H1 (cell line): ENCODE measurements at regions not wholly inside any gene's neighbourhood (a gene's known extent, or its start where the extent isn't known, plus 50 kb on each side); places are given as distances from the start of the nearest gene placed in this dataset.

ENCODE experiments used
- CTCF ChIA-PET: fragments of 300-600 bp; sonication (Branson Sonifier 250); formaldehyde crosslinking; loops from one replicate; lab custom pipeline; 2021; ENCODE audit not compliant: partially characterized antibody; lab: Charles Lee
- POLR2A ChIA-PET: fragments of 300-600 bp; sonication (Branson Sonifier 250); formaldehyde crosslinking; loops from one replicate; lab custom pipeline; 2021; ENCODE audit warnings: inconsistent platforms; ENCODE audit not compliant: partially characterized antibody; lab: Charles Lee
- DNase-seq, 2 experiments: peaks; one replicate each; pipeline versions ENCODE4 v3.0.0 to v3.0.0-alpha.2; 2010 to 2022; ENCODE audit warnings: low spot score in 2 of 2, low read depth in 1 of 2, mixed read lengths in 1 of 2
- FAIRE-seq: peaks from 2 replicates; lab custom pipeline; 2011; peaks lifted over from hg19 to GRCh38; lab: Jason Lieb, UNC
- H2AFZ ChIP-seq: 2 replicates; pipeline ENCODE4 v1.8.1; 2012; ENCODE audit warnings: low read length, inconsistent platforms
- H2AK5ac ChIP-seq: 2 replicates; pipeline ENCODE4 v1.6.1; 2013; ENCODE audit warnings: low read depth, low read length
- H2BK120ac ChIP-seq: replicated peaks from 2 replicates; pipeline ENCODE3; 2013; ENCODE audit warnings: low read depth, low read length, inconsistent platforms
- H2BK12ac ChIP-seq: 2 replicates; pipeline ENCODE4 v1.6.1; 2013; ENCODE audit warnings: low read depth, low read length
- H2BK15ac ChIP-seq: 2 replicates; pipeline ENCODE4 v1.6.1; 2013; ENCODE audit warnings: low read length
- H2BK20ac ChIP-seq: 2 replicates; pipeline ENCODE4 v1.6.1; 2013; ENCODE audit warnings: low read length
- H2BK5ac ChIP-seq: 2 replicates; pipeline ENCODE4 v1.6.1; 2013; ENCODE audit warnings: low read depth, low read length
- H3K14ac ChIP-seq: 2 replicates; pipeline ENCODE4 v1.6.1; 2013; ENCODE audit warnings: inconsistent platforms; ENCODE audit not compliant: insufficient read length
- H3K18ac ChIP-seq: 2 replicates; pipeline ENCODE4 v1.6.1; 2013; ENCODE audit warnings: low read length; ENCODE audit errors: extremely low read depth
- H3K23ac ChIP-seq: 2 replicates; pipeline ENCODE4 v1.6.1; 2013; ENCODE audit warnings: inconsistent platforms; ENCODE audit not compliant: insufficient read length
- H3K23me2 ChIP-seq: 2 replicates; pipeline ENCODE4 v1.6.1; 2013; ENCODE audit warnings: low read depth, low read length
- H3K27ac ChIP-seq: 2 replicates; pipeline ENCODE4 v1.6.1; 2011; ENCODE audit warnings: low read depth, low read length, inconsistent platforms
- H3K27me3 ChIP-seq, 4 experiments: replicated peaks in 1 of 4; 1 replicate in 1 of 4; 2 replicates in 3 of 4; pipeline versions ENCODE4 v1.6.1 to v1.8.1; 2011 to 2013; ENCODE audit warnings: low read length in 3 of 4, mild to moderate bottlenecking in 3 of 4, inconsistent platforms in 2 of 4, mixed read lengths in 2 of 4, moderate library complexity in 1 of 4; ENCODE audit not compliant: control insufficient read depth in 3 of 4, insufficient read depth in 3 of 4; ENCODE audit errors: extremely low read depth in 1 of 4
- H3K36me3 ChIP-seq, 4 experiments: 2 replicates each; pipeline versions ENCODE4 v1.6.1 to v1.8.1; 2011 to 2013; ENCODE audit warnings: mild to moderate bottlenecking in 4 of 4, low read length in 3 of 4, moderate library complexity in 2 of 4, control low read depth in 1 of 4, inconsistent platforms in 1 of 4; ENCODE audit not compliant: insufficient read depth in 4 of 4, control insufficient read depth in 2 of 4
- H3K4ac ChIP-seq: replicated peaks from 2 replicates; pipeline ENCODE3; 2013; ENCODE audit warnings: low read length, low read depth, mixed read lengths, inconsistent platforms; ENCODE audit not compliant: insufficient read length
- H3K4me1 ChIP-seq, 4 experiments: replicated peaks in 1 of 4; 1 replicate in 1 of 4; 2 replicates in 3 of 4; pipeline versions ENCODE4 v1.6.1 to v1.8.1; 2011 to 2013; ENCODE audit warnings: low read length in 3 of 4, inconsistent platforms in 2 of 4, mixed read lengths in 1 of 4; ENCODE audit not compliant: insufficient read depth in 4 of 4, control insufficient read depth in 3 of 4
- H3K4me2 ChIP-seq, 2 experiments: 2 replicates each; pipeline versions ENCODE4 v1.6.1 to v1.8.1; 2011 to 2013; ENCODE audit warnings: low read depth in 2 of 2, low read length in 2 of 2, control low read depth in 1 of 2, inconsistent platforms in 1 of 2, mild to moderate bottlenecking in 1 of 2; ENCODE audit not compliant: insufficient read depth in 1 of 2
- H3K4me3 ChIP-seq, 4 experiments: fragments of 200-600, 300-600 bp in 1 of 4; sonication (generic), shearing (Covaris generic), sonication (Bioruptor Twin) in 1 of 4; 2 replicates each; pipeline versions ENCODE4 v1.5.1 to v1.8.1; 2011 to 2016; ENCODE audit warnings: low read length in 4 of 4, low read depth in 3 of 4, control low read depth in 2 of 4, inconsistent platforms in 2 of 4, mild to moderate bottlenecking in 2 of 4, mixed read lengths in 1 of 4, moderate library complexity in 1 of 4; ENCODE audit not compliant: insufficient read depth in 2 of 4; ENCODE audit errors: extremely low read depth in 1 of 4
- H3K56ac ChIP-seq: replicated peaks from 2 replicates; pipeline ENCODE3; 2013; ENCODE audit warnings: low read depth, mild to moderate bottlenecking, mixed read lengths, low read length, inconsistent platforms; ENCODE audit not compliant: insufficient read length
- H3K79me1 ChIP-seq: 2 replicates; pipeline ENCODE4 v1.6.1; 2013; ENCODE audit warnings: low read depth, low read length, control low read depth
- H3K79me2 ChIP-seq, 2 experiments: 2 replicates each; pipeline versions ENCODE4 v1.6.1 to v1.8.1; 2012 to 2013; ENCODE audit warnings: low read length in 2 of 2, mild to moderate bottlenecking in 2 of 2, inconsistent platforms in 1 of 2; ENCODE audit not compliant: insufficient read depth in 2 of 2, control insufficient read depth in 1 of 2
- H3K9ac ChIP-seq, 4 experiments: replicated peaks in 1 of 4; 1 replicate in 1 of 4; 2 replicates in 3 of 4; pipeline versions ENCODE4 v1.6.1 to v1.8.1; 2011 to 2013; ENCODE audit warnings: low read depth in 3 of 4, low read length in 3 of 4, control low read depth in 2 of 4, mild to moderate bottlenecking in 2 of 4, moderate library complexity in 2 of 4, inconsistent platforms in 1 of 4; ENCODE audit errors: extremely low read depth in 1 of 4
- H3K9me3 ChIP-seq, 2 experiments: 2 replicates each; pipeline versions ENCODE4 v1.6.1 to v1.8.1; 2012 to 2013; ENCODE audit warnings: mild to moderate bottlenecking in 2 of 2, moderate library complexity in 2 of 2, control low read depth in 1 of 2, inconsistent platforms in 1 of 2, low read depth in 1 of 2, low read length in 1 of 2, mixed read lengths in 1 of 2; ENCODE audit not compliant: insufficient read depth in 2 of 2
- H4K20me1 ChIP-seq, 2 experiments: replicated peaks in 1 of 2; 2 replicates each; pipeline versions ENCODE3 to v1.8.1; 2011 to 2013; ENCODE audit warnings: inconsistent platforms in 2 of 2, low read length in 2 of 2, mild to moderate bottlenecking in 1 of 2; ENCODE audit not compliant: insufficient read depth in 2 of 2, control insufficient read depth in 1 of 2
- H4K5ac ChIP-seq: 2 replicates; pipeline ENCODE4 v1.6.1; 2013; ENCODE audit warnings: low read length, low read depth, mixed read lengths, inconsistent platforms; ENCODE audit not compliant: insufficient read length
- H4K8ac ChIP-seq: 2 replicates; pipeline ENCODE4 v1.8.0; 2013; ENCODE audit warnings: mild to moderate bottlenecking, moderate library complexity, low read length, inconsistent platforms; ENCODE audit not compliant: insufficient read depth; ENCODE audit errors: extremely low read depth
- H4K91ac ChIP-seq: replicated peaks from 2 replicates; pipeline ENCODE3; 2013; ENCODE audit warnings: low read length, mixed read lengths, inconsistent platforms; ENCODE audit not compliant: insufficient read length
- BCL11A ChIP-seq, 2 experiments: IDR thresholded peaks; one replicate each; pipeline ENCODE4 v1.6.1; 2011; ENCODE audit warnings: low read depth in 2 of 2, low read length in 2 of 2, mild to moderate bottlenecking in 2 of 2
- CREB1 ChIP-seq: IDR thresholded peaks from 2 replicates; pipeline ENCODE4 v1.6.1; 2012; ENCODE audit warnings: inconsistent platforms
- EGR1 ChIP-seq: IDR thresholded peaks from 2 replicates; pipeline ENCODE4 v1.6.1; 2011; ENCODE audit warnings: low read depth, low read length, borderline replicate concordance
- GTF2F1 ChIP-seq: IDR thresholded peaks from 2 replicates; pipeline ENCODE4 v1.6.1; 2012; ENCODE audit warnings: low read depth, low read length, improper control_type of control experiment, borderline replicate concordance
- JUND ChIP-seq: IDR thresholded peaks from 2 replicates; pipeline ENCODE4 v1.6.1; 2011; ENCODE audit warnings: mild to moderate bottlenecking, improper control_type of control experiment, low read length
- KDM1A ChIP-seq: fragments of 200-600, 300-600 bp; sonication (generic); IDR thresholded peaks from 2 replicates; pipeline ENCODE4 v1.7.1; 2016; ENCODE audit warnings: mild to moderate bottlenecking, low read length, borderline replicate concordance
- KDM5A ChIP-seq: fragments of 200-600 bp; IDR thresholded peaks from 2 replicates; pipeline ENCODE4 v1.7.1; 2012; ENCODE audit warnings: mild to moderate bottlenecking, low read length, inconsistent platforms, mixed read lengths
- PHF8 ChIP-seq: fragments of 200-600 bp; sonication (generic); conservative IDR thresholded peaks from 2 replicates; pipeline ENCODE4 v1.7.1; 2012; ENCODE audit warnings: low read depth, mild to moderate bottlenecking, inconsistent platforms, low read length, moderate library complexity
- POLR2A ChIP-seq, 2 experiments: IDR thresholded peaks; 1 replicate in 1 of 2; 2 replicates in 1 of 2; pipeline ENCODE4 v1.6.1; 2011; ENCODE audit warnings: low read depth in 2 of 2, low read length in 2 of 2, mild to moderate bottlenecking in 2 of 2; ENCODE audit errors: control extremely low read depth in 1 of 2
- SP2 ChIP-seq: IDR thresholded peaks from 2 replicates; pipeline ENCODE4 v1.6.1; 2012; ENCODE audit warnings: mild to moderate bottlenecking, low read length, inconsistent platforms
- TAF7 ChIP-seq: optimal IDR thresholded peaks from 2 replicates; pipeline ENCODE3; 2011; ENCODE audit warnings: low read depth, mild to moderate bottlenecking, inconsistent platforms, low read length, moderate library complexity, borderline replicate concordance
- YY1 ChIP-seq: IDR thresholded peaks from 2 replicates; pipeline ENCODE4 v1.6.1; 2011; ENCODE audit warnings: low read depth, mild to moderate bottlenecking, low read length
- WGBS, 2 experiments: shearing (Covaris generic) in 1 of 2; methylation state at CpG; one replicate each; pipeline versions ENCODE4 v1.1.6 to v1.1.7; 2013 to 2015; ENCODE audit warnings: low lambda C conversion rate in 2 of 2, mixed read lengths in 2 of 2, inconsistent platforms in 1 of 2, low coverage in 1 of 2, missing lambda C conversion rate in 1 of 2; ENCODE audit not compliant: insufficient replicate concordance in 2 of 2, insufficient coverage in 1 of 2, insufficient read length in 1 of 2; ENCODE audit errors: extremely low coverage in 1 of 2, missing lambda C conversion rate in 1 of 2; 5-methylcytosine and 5-hydroxymethylcytosine counted together
- TF ChIP-seq, protein P1 (sequence below): IDR thresholded peaks from 2 replicates; pipeline ENCODE4 v1.6.1; 2012; ENCODE audit warnings: inconsistent platforms
- TF ChIP-seq, protein P2 (sequence below), 3 experiments: IDR thresholded peaks; 1 replicate in 2 of 3; 2 replicates in 1 of 3; pipeline versions ENCODE4 v1.5.1 to v1.6.1; 2011; ENCODE audit warnings: low read length in 3 of 3, mild to moderate bottlenecking in 3 of 3, inconsistent platforms in 2 of 3, low read depth in 1 of 3, moderate library complexity in 1 of 3; ENCODE audit not compliant: insufficient read depth in 1 of 3; ENCODE audit errors: control extremely low read depth in 1 of 3

DNA sequence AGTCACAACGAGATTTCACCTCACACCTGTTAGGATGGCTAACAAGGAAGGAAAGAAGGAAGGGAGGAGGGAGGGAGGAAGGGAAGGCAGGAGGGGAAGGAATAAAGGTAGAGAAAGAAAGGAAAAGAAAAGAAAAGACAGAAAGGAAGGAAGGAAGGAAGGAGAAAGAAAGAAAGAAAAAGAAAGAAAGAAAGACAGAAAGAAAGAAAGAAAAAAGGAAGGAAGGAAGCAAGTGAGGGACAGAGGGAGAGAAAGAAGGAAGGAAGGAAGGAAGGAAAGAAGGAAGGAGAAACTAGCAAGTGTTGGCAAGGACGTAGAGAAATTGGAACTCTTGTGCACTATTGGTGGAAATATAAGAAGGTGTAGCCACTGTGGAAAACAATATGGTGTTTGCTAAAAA, 52.2 kb downstream of the CCDC185 start:
- Histone ChIP-seq H2BK120ac (no peak overlapping the region), H3K79me2 (no peaks in the 10 kb centered on the region), H3K27me3 (no peaks in the 10 kb centered on the region; a peak in 1 of 7 replicates), H3K23ac (no peak overlapping the region), H3K18ac (no peak overlapping the region), H2BK5ac (no peak overlapping the region), H2AK5ac (no peak overlapping the region), H4K91ac (no peak overlapping the region), H3K27ac (no peak overlapping the region), H3K4me2 (no peak overlapping the region), H3K56ac (no peak overlapping the region), H3K4me1 (no peaks in the 10 kb centered on the region), H3K4ac (no peak overlapping the region), H4K8ac (no peak overlapping the region), H4K5ac (no peak overlapping the region), H2AFZ (no peak overlapping the region), H3K9ac (no peak overlapping the region), H2BK15ac (no peak overlapping the region), H3K79me1 (no peaks in the 10 kb centered on the region), H2BK12ac (no peak overlapping the region), H4K20me1 (no peaks in the 10 kb centered on the region), H3K4me3 (no peak overlapping the region), H3K9me3 (peaks cover 16 to 22% of the 10 kb centered on the region in 2 experiments), H3K14ac (no peak overlapping the region), H3K36me3 (no peaks in the 10 kb centered on the region), H3K23me2 (no peaks in the 10 kb centered on the region), H2BK20ac (no peak overlapping the region)
- no peak for DNase-seq
- POLR2A ChIA-PET: no interaction called here
- FAIRE-seq: no peak
- 97% methylated on average over 2 of the region's 2 CpGs; no CpG with 5 or more reads in 1 of the 2 experiments for WGBS, 2 experiments
- CTCF ChIA-PET: no interaction called here
- TF ChIP-seq, protein P1, sequence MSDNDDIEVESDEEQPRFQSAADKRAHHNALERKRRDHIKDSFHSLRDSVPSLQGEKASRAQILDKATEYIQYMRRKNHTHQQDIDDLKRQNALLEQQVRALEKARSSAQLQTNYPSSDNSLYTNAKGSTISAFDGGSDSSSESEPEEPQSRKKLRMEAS: no peak
- TF ChIP-seq TAF7 (no peak), BCL11A (IDR thresholded peaks at IDR 0.05; ENCODE audit: low read depth in 2 of 2, low read length in 2 of 2) (no peak), CREB1 (no peak), KDM5A (no peak), GTF2F1 (no peak), PHF8 (no peak), YY1 (no peak), EGR1 (no peak), JUND (no peak), KDM1A (no peak), POLR2A (IDR thresholded peaks at IDR 0.05; ENCODE audit: control extremely low read depth in 1 of 2, low read depth in 2 of 2, low read length in 2 of 2) (no peak), SP2 (no peak)
- TF ChIP-seq, protein P2, sequence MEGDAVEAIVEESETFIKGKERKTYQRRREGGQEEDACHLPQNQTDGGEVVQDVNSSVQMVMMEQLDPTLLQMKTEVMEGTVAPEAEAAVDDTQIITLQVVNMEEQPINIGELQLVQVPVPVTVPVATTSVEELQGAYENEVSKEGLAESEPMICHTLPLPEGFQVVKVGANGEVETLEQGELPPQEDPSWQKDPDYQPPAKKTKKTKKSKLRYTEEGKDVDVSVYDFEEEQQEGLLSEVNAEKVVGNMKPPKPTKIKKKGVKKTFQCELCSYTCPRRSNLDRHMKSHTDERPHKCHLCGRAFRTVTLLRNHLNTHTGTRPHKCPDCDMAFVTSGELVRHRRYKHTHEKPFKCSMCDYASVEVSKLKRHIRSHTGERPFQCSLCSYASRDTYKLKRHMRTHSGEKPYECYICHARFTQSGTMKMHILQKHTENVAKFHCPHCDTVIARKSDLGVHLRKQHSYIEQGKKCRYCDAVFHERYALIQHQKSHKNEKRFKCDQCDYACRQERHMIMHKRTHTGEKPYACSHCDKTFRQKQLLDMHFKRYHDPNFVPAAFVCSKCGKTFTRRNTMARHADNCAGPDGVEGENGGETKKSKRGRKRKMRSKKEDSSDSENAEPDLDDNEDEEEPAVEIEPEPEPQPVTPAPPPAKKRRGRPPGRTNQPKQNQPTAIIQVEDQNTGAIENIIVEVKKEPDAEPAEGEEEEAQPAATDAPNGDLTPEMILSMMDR (IDR thresholded peaks at IDR 0.05; ENCODE audit: control extremely low read depth in 1 of 3, insufficient read depth in 1 of 3, low read depth in 1 of 3, low read length in 3 of 3): no peak
